ENCODE measurements at regions not wholly inside any gene's neighbourhood (a gene's known extent, or its start where the extent isn't known, plus 50 kb on each side); places are given as distances from the start of the nearest gene placed in this dataset.

DNA sequence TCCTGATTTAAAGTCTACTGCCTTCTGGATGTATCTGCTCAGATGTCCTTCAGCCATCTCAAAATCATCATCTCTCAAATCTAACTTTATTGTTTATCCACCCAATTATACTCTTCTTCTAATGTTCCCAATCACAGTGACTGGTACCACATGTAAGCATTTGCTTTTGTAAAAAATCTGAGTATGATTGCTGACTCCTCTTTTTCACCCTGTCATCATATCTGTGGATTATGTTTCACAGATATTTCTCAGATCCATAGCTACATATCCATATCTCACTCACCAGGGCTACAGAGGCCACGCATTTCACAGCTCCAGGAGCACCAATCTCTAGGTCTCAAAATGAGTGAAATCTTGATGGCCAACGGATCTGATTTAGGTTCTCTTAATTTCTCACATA is 76.1 kb downstream of the DHRS2 start:
- no peak for TF ChIP-seq POLR2A (IDR thresholded peaks at IDR 0.05)
- no peak for TF ChIP-seq POLR2AphosphoS5 (IDR thresholded peaks at IDR 0.05)

Measured in stomach (tissue), 4 donors.